ENCODE measurements at regions not wholly inside any gene's neighbourhood (a gene's known extent, or its start where the extent isn't known, plus 50 kb on each side); places are given as distances from the start of the nearest gene placed in this dataset.
"Not testable (repeated sequence)": the region's sequence is repeated elsewhere in the genome, so short reads cannot be mapped to it uniquely, and the experiment has no call there.

- TF ChIP-seq POLR2A (IDR thresholded peaks at IDR 0.05): no peak
- DNase-seq (ENCODE audit: low spot score): no peak
- H3K4me3 ChIP-seq: no peak overlapping the region
- WGBS: 19% methylated on average over 2 of the region's 2 CpGs
- no peaks in the 10 kb centered on the region for H3K9me3 ChIP-seq
- no peaks in the 10 kb centered on the region for H3K36me3 ChIP-seq
- H3K4me1 ChIP-seq (replicated peaks): no peaks in the 10 kb centered on the region
- H3K27ac ChIP-seq: no peak overlapping the region
- no peaks in the 10 kb centered on the region for H3K27me3 ChIP-seq (replicated peaks; ENCODE audit: insufficient read depth)
- intact Hi-C loops (cut with DNase I): no loop called here
Observed at GRCh38 chr6:141464490-141464889, 668.2 kb upstream of the GJE1 start.

GRCh38 chr6:141463237-141463977 is 669.3 kb upstream of the GJE1 start:
- no peak overlapping the region for H3K4me3 ChIP-seq
- 59% methylated on average over 8 of the region's 8 CpGs for WGBS
- H3K36me3 ChIP-seq: no peaks in the 10 kb centered on the region
- no peaks in the 10 kb centered on the region for H3K9me3 ChIP-seq
- no peak for DNase-seq (ENCODE audit: low spot score)
- no peak for TF ChIP-seq CTCF (IDR thresholded peaks at IDR 0.05)
- TF ChIP-seq POLR2AphosphoS5 (IDR thresholded peaks at IDR 0.05): no peak
- no peak for TF ChIP-seq POLR2A (IDR thresholded peaks at IDR 0.05)
- no peak overlapping the region for H3K27ac ChIP-seq
- no peaks in the 10 kb centered on the region for H3K4me1 ChIP-seq (replicated peaks)
- no peaks in the 10 kb centered on the region for H3K27me3 ChIP-seq (replicated peaks; ENCODE audit: insufficient read depth)
- intact Hi-C loops (cut with DNase I): no loop called here

GRCh38 chr6:141460743-141461484 is 671.8 kb upstream of the GJE1 start:
- DNase-seq (ENCODE audit: low spot score): no peak
- no peaks in the 10 kb centered on the region for H3K9me3 ChIP-seq
- H3K27me3 ChIP-seq (replicated peaks; ENCODE audit: insufficient read depth): no peaks in the 10 kb centered on the region
- no peak overlapping the region for H3K4me3 ChIP-seq
- no peak overlapping the region for H3K27ac ChIP-seq
- no peaks in the 10 kb centered on the region for H3K4me1 ChIP-seq (replicated peaks)
- TF ChIP-seq CTCF (IDR thresholded peaks at IDR 0.05) (no peak), POLR2A (IDR thresholded peaks at IDR 0.05) (no peak), POLR2AphosphoS5 (IDR thresholded peaks at IDR 0.05) (no peak)
- H3K36me3 ChIP-seq: no peaks in the 10 kb centered on the region
- intact Hi-C loops (cut with DNase I): no loop called here
- 95% methylated on average over 1 of the region's 1 CpG for WGBS

GRCh38 chr6:141460245-141460644 is 672.5 kb upstream of the GJE1 start:
- H3K36me3 ChIP-seq; H3K4me3 ChIP-seq; H3K4me1 ChIP-seq (replicated peaks); H3K27ac ChIP-seq; DNase-seq (ENCODE audit: low spot score); H3K9me3 ChIP-seq; H3K27me3 ChIP-seq (replicated peaks; ENCODE audit: insufficient read depth); intact Hi-C loops (cut with DNase I): not testable (repeated sequence)
- WGBS: 81% methylated on average over 5 of the region's 5 CpGs

GRCh38 chr6:141457984-141458383 is 674.7 kb upstream of the GJE1 start:
- H3K4me1 ChIP-seq (replicated peaks); H3K4me3 ChIP-seq; intact Hi-C loops (cut with DNase I); H3K27me3 ChIP-seq (replicated peaks; ENCODE audit: insufficient read depth); DNase-seq (ENCODE audit: low spot score); H3K36me3 ChIP-seq; H3K27ac ChIP-seq; H3K9me3 ChIP-seq: not testable (repeated sequence)
- 94% methylated on average over 5 of the region's 5 CpGs for WGBS

GRCh38 chr6:141452354-141452686 is 680.4 kb upstream of the GJE1 start:
- no peaks in the 10 kb centered on the region for H3K9me3 ChIP-seq
- intact Hi-C loops (cut with DNase I): no loop called here
- no peak for DNase-seq (ENCODE audit: low spot score)
- no peak overlapping the region for H3K4me3 ChIP-seq
- TF ChIP-seq POLR2A (IDR thresholded peaks at IDR 0.05) (no peak), CTCF (IDR thresholded peaks at IDR 0.05) (no peak), POLR2AphosphoS5 (IDR thresholded peaks at IDR 0.05) (no peak)
- no peaks in the 10 kb centered on the region for H3K36me3 ChIP-seq
- H3K27me3 ChIP-seq (replicated peaks; ENCODE audit: insufficient read depth): no peaks in the 10 kb centered on the region
- no peak overlapping the region for H3K27ac ChIP-seq
- H3K4me1 ChIP-seq (replicated peaks): no peaks in the 10 kb centered on the region
